AG04449 (cell line): ENCODE measurements at regions not wholly inside any gene's neighbourhood (a gene's known extent, or its start where the extent isn't known, plus 50 kb on each side); places are given as distances from the start of the nearest gene placed in this dataset.
"Not testable (repeated sequence)": the region's sequence is repeated elsewhere in the genome, so short reads cannot be mapped to it uniquely, and the experiment has no call there.

Experiments
- CTCF ChIA-PET: fragments of 350-600 bp; formaldehyde crosslinking; extraction: SDS; loops from one replicate; lab custom pipeline; 2021; ENCODE audit warnings: antibody characterized with exemption; lab: Yijun Ruan, JAX
- POLR2A ChIA-PET: fragments of 400-600, 350-600 bp; formaldehyde crosslinking; extraction: SDS; loops from one replicate; lab custom pipeline; 2020; ENCODE audit warnings: antibody characterized with exemption, inconsistent platforms; lab: Yijun Ruan, JAX
- DNase-seq: peaks from one replicate; pipeline ENCODE4 v3.0.0-alpha.2; 2010; ENCODE audit warnings: low read depth, low spot score
- H3K4me3 ChIP-seq: 2 replicates; pipeline ENCODE4 v1.5.1; 2011; ENCODE audit warnings: low read depth, mild to moderate bottlenecking, control low read depth, low read length
- TF ChIP-seq, protein P1 (sequence below): IDR thresholded peaks from one replicate; pipeline ENCODE4 v1.5.1; 2011; ENCODE audit warnings: mild to moderate bottlenecking, moderate library complexity, low read length, control low read depth, inconsistent platforms; ENCODE audit not compliant: insufficient read depth; ENCODE audit errors: missing control alignments

DNA sequence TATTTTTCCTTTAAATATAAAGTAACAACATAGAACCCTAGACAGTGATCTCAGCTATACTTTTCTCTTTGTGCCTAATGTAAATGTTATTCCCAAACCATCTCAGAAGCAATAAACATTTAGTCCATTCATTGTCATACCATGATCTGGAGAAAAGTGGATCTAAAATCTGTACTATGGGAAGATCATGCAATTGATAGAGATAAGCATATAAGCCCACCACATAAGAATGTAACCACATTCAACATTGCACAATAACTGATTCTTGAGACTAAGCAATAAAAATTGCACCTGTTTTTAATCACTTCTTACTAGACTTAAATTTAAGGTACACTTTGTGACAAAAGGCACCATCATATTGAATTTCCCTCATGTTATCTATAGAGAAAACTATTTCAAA lies 1403.0 kb upstream of the C9orf72 start:
- POLR2A ChIA-PET, result no interaction called here

DNA sequence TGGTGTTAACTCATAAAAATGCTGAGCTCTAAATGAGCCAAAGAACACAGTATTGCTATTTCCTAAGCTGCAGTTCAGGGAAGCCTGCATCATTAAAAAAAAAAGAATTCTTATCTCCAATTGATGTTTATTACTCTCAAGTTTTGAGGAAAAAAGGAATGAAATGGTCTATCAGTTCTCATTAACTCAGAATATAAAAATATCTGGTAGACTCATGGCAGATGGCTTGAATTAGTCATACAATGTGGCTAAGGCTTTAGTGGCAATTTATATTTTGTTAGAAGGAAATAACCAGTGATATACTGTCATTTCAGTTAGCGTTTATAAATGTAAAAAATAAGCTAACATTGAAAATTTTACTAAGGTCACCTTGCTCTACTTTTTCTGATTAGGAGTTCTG lies 1403.4 kb upstream of the C9orf72 start:
- TF ChIP-seq, protein P1, sequence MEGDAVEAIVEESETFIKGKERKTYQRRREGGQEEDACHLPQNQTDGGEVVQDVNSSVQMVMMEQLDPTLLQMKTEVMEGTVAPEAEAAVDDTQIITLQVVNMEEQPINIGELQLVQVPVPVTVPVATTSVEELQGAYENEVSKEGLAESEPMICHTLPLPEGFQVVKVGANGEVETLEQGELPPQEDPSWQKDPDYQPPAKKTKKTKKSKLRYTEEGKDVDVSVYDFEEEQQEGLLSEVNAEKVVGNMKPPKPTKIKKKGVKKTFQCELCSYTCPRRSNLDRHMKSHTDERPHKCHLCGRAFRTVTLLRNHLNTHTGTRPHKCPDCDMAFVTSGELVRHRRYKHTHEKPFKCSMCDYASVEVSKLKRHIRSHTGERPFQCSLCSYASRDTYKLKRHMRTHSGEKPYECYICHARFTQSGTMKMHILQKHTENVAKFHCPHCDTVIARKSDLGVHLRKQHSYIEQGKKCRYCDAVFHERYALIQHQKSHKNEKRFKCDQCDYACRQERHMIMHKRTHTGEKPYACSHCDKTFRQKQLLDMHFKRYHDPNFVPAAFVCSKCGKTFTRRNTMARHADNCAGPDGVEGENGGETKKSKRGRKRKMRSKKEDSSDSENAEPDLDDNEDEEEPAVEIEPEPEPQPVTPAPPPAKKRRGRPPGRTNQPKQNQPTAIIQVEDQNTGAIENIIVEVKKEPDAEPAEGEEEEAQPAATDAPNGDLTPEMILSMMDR, result no peak
- CTCF ChIA-PET, result no interaction called here
- no peak overlapping the region for H3K4me3 ChIP-seq
- POLR2A ChIA-PET, result no interaction called here
- DNase-seq, result no peak

More for the DNA sequence above, 1403.0 kb upstream of the C9orf72 start:
- DNase-seq, result no peak
- H3K4me3 ChIP-seq, result no peak overlapping the region
- CTCF ChIA-PET, result no interaction called here
- TF ChIP-seq, protein P1, result no peak

DNA sequence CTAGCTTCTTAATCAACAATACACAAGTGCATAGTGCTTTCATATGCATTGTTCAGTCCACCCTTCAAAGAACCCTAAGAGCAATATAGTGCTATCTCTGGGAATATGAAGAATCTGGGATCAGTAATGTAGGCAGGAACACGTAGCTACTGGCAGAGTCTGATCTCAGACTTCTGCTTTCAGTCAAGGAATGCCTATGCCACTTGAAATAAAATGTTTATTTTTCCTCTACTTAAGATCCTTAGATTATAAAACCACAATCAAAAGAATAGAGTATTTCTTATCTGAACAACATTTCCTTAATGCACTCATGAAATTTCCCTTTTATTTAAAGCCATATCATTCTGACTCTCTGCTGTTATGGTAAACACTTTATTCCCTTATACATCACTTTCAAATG lies 1407.8 kb upstream of the C9orf72 start:
- POLR2A ChIA-PET, result no interaction called here
- H3K4me3 ChIP-seq, result no peak overlapping the region
- CTCF ChIA-PET, result interaction anchor here (0.7 kb wide), 1 partner anchor 77 kb away, joined by 3 read pairs; no protein-coding TSS in a partner anchor
- TF ChIP-seq, protein P1, result no peak
- no peak for DNase-seq

DNA sequence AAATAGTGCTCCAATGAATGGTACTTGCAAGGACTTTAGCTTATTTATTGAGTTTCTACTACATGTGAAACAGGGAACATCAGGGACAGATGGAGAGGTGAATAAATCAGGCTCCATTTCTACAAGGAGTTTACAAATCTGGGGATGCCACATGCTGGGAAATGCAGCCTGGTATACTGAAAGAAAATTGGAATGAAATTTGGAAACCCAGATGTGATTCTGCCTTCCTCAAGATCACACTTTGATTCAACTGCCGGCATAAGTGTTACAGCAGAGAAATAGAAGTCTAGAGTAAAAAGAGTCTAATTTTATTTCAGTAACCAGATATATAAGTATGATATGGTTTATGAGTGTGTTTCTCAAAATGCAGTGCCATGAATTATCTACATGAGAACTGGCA lies 1408.4 kb upstream of the C9orf72 start:
- CTCF ChIA-PET, result interaction anchor here (0.7 kb wide), 1 partner anchor 76 kb away, joined by 3 read pairs; no protein-coding TSS in a partner anchor
- TF ChIP-seq, protein P1, result no peak
- POLR2A ChIA-PET, result no interaction called here
- no peak overlapping the region for H3K4me3 ChIP-seq
- DNase-seq, result no peak

DNA sequence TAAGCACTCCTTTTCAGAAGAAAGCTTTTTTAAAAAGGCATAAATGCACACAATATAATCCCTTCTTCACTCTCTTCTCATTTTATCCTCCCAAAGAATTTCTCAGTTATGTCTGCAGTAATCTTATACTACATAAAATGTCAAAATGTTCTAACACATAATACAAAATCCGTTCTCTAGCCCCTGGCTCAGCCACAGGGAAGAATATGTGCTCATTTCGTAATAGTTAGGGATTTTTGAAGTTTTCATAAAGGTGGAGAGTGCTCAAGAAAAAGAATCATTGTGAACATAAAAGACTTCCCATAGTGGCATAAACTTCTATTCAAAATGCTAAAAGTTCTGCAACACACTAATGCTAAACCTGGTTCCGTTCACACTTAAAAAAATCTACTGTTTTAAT lies 1410.7 kb upstream of the C9orf72 start:
- CTCF ChIA-PET, result no interaction called here
- TF ChIP-seq, protein P1, result no peak
- H3K4me3 ChIP-seq, result no peak overlapping the region
- no peak for DNase-seq
- POLR2A ChIA-PET, result no interaction called here

DNA sequence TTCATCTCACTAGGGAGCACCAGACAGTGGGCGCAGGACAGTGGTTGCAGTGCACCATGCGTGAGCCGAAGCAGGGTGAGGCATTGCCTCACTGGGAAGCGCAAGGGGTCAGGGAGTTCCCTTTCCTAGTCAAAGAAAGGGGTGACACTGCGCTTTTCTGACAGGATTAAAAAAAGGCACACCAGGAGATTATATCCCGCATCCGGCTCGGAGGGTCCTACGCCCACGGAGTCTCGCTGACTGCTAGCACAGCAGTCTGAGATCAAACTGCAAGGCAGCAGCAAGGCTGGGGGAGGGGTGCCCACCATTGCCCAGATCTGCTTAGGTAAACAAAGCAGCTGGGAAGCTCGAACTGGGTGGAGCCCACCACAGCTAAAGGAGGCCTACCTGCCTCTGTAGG lies 1416.7 kb upstream of the C9orf72 start:
- DNase-seq, POLR2A ChIA-PET, CTCF ChIA-PET: not testable (repeated sequence)

DNA sequence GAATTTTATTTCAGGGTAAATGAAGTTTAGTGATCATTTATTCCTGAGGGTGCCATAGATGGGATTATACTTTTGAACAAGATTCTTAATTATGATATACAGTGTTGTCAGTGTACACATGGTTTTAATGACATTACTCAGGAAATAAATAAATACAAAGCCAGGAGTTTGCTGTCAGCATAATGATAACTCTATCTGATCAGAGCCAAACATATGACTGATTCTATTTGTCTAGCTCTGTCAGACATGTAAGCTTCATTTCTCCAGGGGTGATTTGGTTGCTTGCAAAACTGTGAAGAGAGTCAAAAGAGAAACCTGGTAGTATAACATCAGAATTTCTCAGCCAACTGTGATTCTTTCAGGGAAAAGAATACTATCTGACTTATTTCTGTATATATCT lies 1425.8 kb upstream of the C9orf72 start:
- no peak overlapping the region for H3K4me3 ChIP-seq
- TF ChIP-seq, protein P1, result no peak
- DNase-seq, result no peak
- POLR2A ChIA-PET, result no interaction called here
- CTCF ChIA-PET, result no interaction called here

More for the DNA sequence above, 1416.7 kb upstream of the C9orf72 start:
- not testable (repeated sequence) for H3K4me3 ChIP-seq
